Esophagus muscularis mucosa (tissue), 4 donors: ENCODE measurements at regions not wholly inside any gene's neighbourhood (a gene's known extent, or its start where the extent isn't known, plus 50 kb on each side); places are given as distances from the start of the nearest gene placed in this dataset.

Source experiments
- DNase-seq: peaks from one replicate; pipeline ENCODE4 v3.0.0-alpha.2; 2017; ENCODE audit errors: extremely low spot score
- H3K27ac ChIP-seq, 4 donors: fragments of 200-600 bp; sonication (generic); replicated peaks in 1 of 4; 1 replicate in 3 of 4; 2 replicates in 1 of 4; pipeline ENCODE4 v1.5.1; 2016 to 2019; ENCODE audit warnings: mild to moderate bottlenecking in 1 of 4
- H3K27me3 ChIP-seq, 4 donors: fragments of 200-600 bp; sonication (generic); one replicate each; pipeline versions ENCODE4 v1.5.1 to v1.6.0; 2016 to 2019
- H3K36me3 ChIP-seq, 4 donors: fragments of 200-600 bp; sonication (generic); one replicate each; pipeline ENCODE4 v1.5.1; 2016 to 2019
- H3K4me1 ChIP-seq, 4 donors: fragments of 200-600 bp; sonication (generic); one replicate each; pipeline ENCODE4 v1.5.1; 2016 to 2019
- H3K4me3 ChIP-seq, 4 donors: fragments of 200-600 bp; sonication (generic); 1 replicate in 2 of 4; 2 replicates in 2 of 4; pipeline ENCODE4 v1.5.1; 2016 to 2019; ENCODE audit warnings: mild to moderate bottlenecking in 4 of 4, moderate library complexity in 1 of 4
- H3K9me3 ChIP-seq, 4 donors: fragments of 200-600 bp; sonication (generic); 1 replicate in 3 of 4; 2 replicates in 1 of 4; pipeline ENCODE4 v1.5.1; 2016 to 2019
- EP300 ChIP-seq: sonication (generic); formaldehyde crosslinking; IDR thresholded peaks from one replicate; pipeline ENCODE4 v1.6.1; 2017; ENCODE audit warnings: antibody characterized with exemption
- POLR2A ChIP-seq: fragments of 450-650 bp; IDR thresholded peaks from one replicate; pipeline ENCODE4 v1.6.1; 2017; ENCODE audit warnings: antibody characterized with exemption, moderate library complexity, mild to moderate bottlenecking, low read depth
- POLR2AphosphoS5 ChIP-seq, 2 donors: sonication (generic); formaldehyde crosslinking; IDR thresholded peaks; one replicate each; pipeline ENCODE4 v1.6.1; 2017; ENCODE audit warnings: antibody characterized with exemption in 2 of 2
- WGBS: methylation state at CpG from one replicate; pipeline ENCODE4 v1.1.5; 2018; 5-methylcytosine and 5-hydroxymethylcytosine counted together
- intact Hi-C: fragments of 100-400 bp; cut with DNase I; formaldehyde crosslinking; loops from one replicate; pipeline ENCODE4 v1.15.1; 2023
- TF ChIP-seq, protein P1 (sequence below), 3 experiments: fragments of 200-600 bp in 2 of 3; fragments of 450-650 bp in 1 of 3; sonication (generic) in 2 of 3; IDR thresholded peaks; one replicate each; pipeline ENCODE4 v1.5.1; 2017 to 2019; ENCODE audit warnings: antibody characterized with exemption in 3 of 3, mild to moderate bottlenecking in 2 of 3, moderate library complexity in 1 of 3

DNA sequence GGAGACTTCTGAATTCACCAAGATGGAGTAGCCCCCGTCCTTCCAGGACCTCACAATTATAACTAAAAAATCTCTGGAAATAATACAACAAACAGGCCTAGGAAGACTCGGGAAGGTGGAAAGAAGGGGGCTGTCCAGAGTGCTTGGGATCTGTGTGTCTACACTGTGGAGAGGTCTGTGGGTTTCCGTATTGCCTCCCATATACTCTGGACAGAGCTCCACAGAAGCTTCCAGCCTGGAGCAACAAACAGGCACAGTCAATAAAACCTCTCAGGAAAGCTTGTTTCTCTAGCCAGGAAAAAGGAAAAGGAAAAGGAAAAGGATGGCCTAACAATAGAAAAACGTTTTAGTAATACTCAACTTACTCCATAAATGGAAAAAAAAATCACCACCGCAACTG, 655.9 kb downstream of the DSC3 start:
- no peaks in the 10 kb centered on the region for H3K4me1 ChIP-seq
- 57% methylated on average over 5 of the region's 5 CpGs for WGBS
- H3K4me3 ChIP-seq = no peak overlapping the region
- H3K27ac ChIP-seq = no peak overlapping the region
- intact Hi-C loops = no loop called here
- DNase-seq = no peak
- no peaks in the 10 kb centered on the region for H3K36me3 ChIP-seq
- TF ChIP-seq POLR2A (no peak), POLR2AphosphoS5 (IDR thresholded peaks at IDR 0.05) (no peak), EP300 (no peak)
- TF ChIP-seq, protein P1, sequence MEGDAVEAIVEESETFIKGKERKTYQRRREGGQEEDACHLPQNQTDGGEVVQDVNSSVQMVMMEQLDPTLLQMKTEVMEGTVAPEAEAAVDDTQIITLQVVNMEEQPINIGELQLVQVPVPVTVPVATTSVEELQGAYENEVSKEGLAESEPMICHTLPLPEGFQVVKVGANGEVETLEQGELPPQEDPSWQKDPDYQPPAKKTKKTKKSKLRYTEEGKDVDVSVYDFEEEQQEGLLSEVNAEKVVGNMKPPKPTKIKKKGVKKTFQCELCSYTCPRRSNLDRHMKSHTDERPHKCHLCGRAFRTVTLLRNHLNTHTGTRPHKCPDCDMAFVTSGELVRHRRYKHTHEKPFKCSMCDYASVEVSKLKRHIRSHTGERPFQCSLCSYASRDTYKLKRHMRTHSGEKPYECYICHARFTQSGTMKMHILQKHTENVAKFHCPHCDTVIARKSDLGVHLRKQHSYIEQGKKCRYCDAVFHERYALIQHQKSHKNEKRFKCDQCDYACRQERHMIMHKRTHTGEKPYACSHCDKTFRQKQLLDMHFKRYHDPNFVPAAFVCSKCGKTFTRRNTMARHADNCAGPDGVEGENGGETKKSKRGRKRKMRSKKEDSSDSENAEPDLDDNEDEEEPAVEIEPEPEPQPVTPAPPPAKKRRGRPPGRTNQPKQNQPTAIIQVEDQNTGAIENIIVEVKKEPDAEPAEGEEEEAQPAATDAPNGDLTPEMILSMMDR (IDR thresholded peaks at IDR 0.05) = no peak
- no peaks in the 10 kb centered on the region for H3K9me3 ChIP-seq
- H3K27me3 ChIP-seq = no peaks in the 10 kb centered on the region

DNA sequence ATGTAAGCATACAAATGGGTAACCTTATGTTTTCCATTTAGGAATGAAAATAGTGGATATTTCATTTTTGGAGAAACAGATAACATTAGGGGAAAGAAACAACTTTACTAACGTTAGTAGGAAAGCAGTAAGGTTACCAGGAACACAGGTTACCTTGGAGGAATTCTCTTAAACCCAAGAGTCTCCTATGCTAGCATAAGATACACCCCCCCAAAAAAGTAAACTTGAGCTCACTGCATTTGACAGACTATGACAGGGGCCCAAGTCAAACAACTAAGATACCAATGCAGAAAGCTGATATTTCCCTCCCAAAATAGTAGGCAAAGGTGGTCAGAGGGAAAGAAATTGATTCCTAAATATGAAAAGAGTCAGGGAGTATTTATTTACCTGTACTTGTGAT, 656.9 kb downstream of the DSC3 start:
- Histone ChIP-seq H3K27me3 (no peaks in the 10 kb centered on the region), H3K36me3 (no peaks in the 10 kb centered on the region), H3K4me1 (no peaks in the 10 kb centered on the region), H3K27ac (no peak overlapping the region), H3K4me3 (no peak overlapping the region), H3K9me3 (peaks cover 0 to 2% (median under 1%) of the 10 kb centered on the region in 4 donors)
- TF ChIP-seq, protein P1 (IDR thresholded peaks at IDR 0.05) = no peak
- TF ChIP-seq POLR2A = no peak
- TF ChIP-seq EP300 = no peak
- TF ChIP-seq POLR2AphosphoS5 (IDR thresholded peaks at IDR 0.05) = no peak
- 50% methylated on average over 1 of the region's 1 CpG for WGBS
- intact Hi-C loops = no loop called here
- no peak for DNase-seq

DNA sequence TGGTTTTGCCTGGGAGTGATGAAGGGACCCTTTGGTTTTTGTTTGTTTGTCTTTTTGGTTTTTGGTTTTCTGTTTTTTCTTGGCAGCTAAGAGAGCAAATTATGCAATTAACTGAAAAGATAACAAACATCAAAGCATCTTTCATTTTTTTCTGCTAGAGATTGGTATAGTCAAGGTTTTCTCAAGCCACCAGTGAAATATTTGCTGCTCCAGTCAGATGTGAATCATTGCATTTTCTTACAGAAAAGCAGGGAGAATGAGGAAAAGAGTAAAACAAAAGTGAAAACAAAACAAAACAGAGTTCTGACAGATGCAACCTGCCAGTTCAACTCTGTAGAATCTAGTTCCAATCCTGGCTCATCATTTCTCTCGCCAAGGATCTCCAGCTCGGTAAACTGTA, 660.7 kb downstream of the DSC3 start:
- Histone ChIP-seq H3K9me3 (peaks cover 0 to 6% (median 3%) of the 10 kb centered on the region in 4 donors), H3K4me1 (no peaks in the 10 kb centered on the region), H3K27me3 (no peaks in the 10 kb centered on the region), H3K27ac (no peak overlapping the region), H3K36me3 (no peaks in the 10 kb centered on the region), H3K4me3 (no peak overlapping the region)
- no peak for TF ChIP-seq EP300
- TF ChIP-seq, protein P1 (IDR thresholded peaks at IDR 0.05) = no peak
- no peak for TF ChIP-seq POLR2A
- no peak for TF ChIP-seq POLR2AphosphoS5 (IDR thresholded peaks at IDR 0.05)
- 92% methylated on average over 2 of the region's 2 CpGs for WGBS
- intact Hi-C loops = no loop called here
- no peak for DNase-seq

DNA sequence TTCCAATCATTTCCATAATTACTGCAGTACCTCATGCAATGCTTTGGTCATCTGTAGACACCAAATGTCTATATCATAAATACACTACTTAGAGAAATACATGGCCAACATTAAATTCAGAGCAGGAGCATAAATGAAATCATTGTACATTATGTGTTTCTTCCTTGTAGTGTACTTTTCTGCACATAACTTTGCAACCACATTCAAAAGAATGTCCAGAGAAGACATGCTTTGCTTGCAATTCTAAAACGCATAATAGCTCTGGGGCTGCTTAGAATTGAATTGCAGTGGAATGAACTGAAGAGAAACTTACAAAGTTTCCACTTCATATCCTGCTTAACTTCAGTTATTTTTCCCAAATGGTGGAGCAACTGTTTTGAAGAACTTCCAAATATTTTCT, 664.4 kb downstream of the DSC3 start:
- no peaks in the 10 kb centered on the region for H3K36me3 ChIP-seq
- DNase-seq = no peak
- no peak overlapping the region for H3K4me3 ChIP-seq
- TF ChIP-seq, protein P1 (IDR thresholded peaks at IDR 0.05) = no peak
- TF ChIP-seq POLR2AphosphoS5 (IDR thresholded peaks at IDR 0.05) = no peak
- TF ChIP-seq POLR2A = no peak
- TF ChIP-seq EP300 = no peak
- no peaks in the 10 kb centered on the region for H3K4me1 ChIP-seq
- H3K27ac ChIP-seq = no peak overlapping the region
- intact Hi-C loops = no loop called here
- WGBS = 62% methylated on average over 1 of the region's 1 CpG
- H3K27me3 ChIP-seq = no peaks in the 10 kb centered on the region
- H3K9me3 ChIP-seq = peaks cover 0 to 12% (median 9%) of the 10 kb centered on the region in 4 donors

DNA sequence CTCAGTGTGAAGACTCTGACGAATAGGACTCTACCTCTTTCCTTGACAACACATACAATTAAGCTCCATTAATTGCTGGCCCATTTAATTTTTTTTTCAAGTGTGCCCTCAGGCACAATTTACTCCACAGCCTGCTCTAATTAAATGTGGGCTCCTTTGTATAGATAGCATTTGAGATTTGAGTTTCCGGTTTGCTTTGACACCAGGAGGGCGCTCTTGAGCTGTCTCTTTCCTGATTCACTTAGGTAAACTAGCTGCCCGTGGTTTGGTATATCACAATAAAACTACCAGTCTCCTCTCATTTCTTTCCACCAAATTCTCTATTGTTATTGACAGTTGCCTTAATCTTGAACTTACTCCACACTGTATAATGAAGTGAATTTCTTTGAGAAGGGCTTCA, 666.0 kb downstream of the DSC3 start:
- intact Hi-C loops = no loop called here
- H3K9me3 ChIP-seq = peaks cover 0 to 12% (median 9%) of the 10 kb centered on the region in 4 donors
- H3K36me3 ChIP-seq = no peaks in the 10 kb centered on the region
- no peak for DNase-seq
- TF ChIP-seq, protein P1 (IDR thresholded peaks at IDR 0.05) = no peak
- TF ChIP-seq POLR2AphosphoS5 (IDR thresholded peaks at IDR 0.05) (no peak), POLR2A (no peak), EP300 (no peak)
- no peak overlapping the region for H3K4me3 ChIP-seq
- H3K27me3 ChIP-seq = no peaks in the 10 kb centered on the region
- no peak overlapping the region for H3K27ac ChIP-seq
- WGBS = 72% methylated on average over 4 of the region's 4 CpGs
- no peaks in the 10 kb centered on the region for H3K4me1 ChIP-seq
